Common myeloid progenitor, CD34-positive (primary cell): ENCODE measurements at regions not wholly inside any gene's neighbourhood (a gene's known extent, or its start where the extent isn't known, plus 50 kb on each side); places are given as distances from the start of the nearest gene placed in this dataset.

ENCODE experiments used
- CTCF ChIA-PET: fragments of 350-600 bp; sonication (Branson Sonifier 250); formaldehyde crosslinking; loops from one replicate; lab custom pipeline; 2021; ENCODE audit warnings: antibody characterized with exemption; lab: Charles Lee
- POLR2A ChIA-PET: fragments of 350-600 bp; sonication (Branson Sonifier 250); formaldehyde crosslinking; loops from one replicate; lab custom pipeline; 2021; ENCODE audit warnings: antibody characterized with exemption; lab: Charles Lee
- DNase-seq, 3 donors: peaks; one replicate each; pipeline versions ENCODE4 v3.0.0 to v3.0.0-alpha.2; 2013
- H3K27ac ChIP-seq, 2 experiments: 1 replicate in 1 of 2; 2 replicates in 1 of 2; pipeline ENCODE4 v1.7.0; 2013; ENCODE audit warnings: inconsistent platforms in 2 of 2, low read length in 2 of 2, mild to moderate bottlenecking in 2 of 2, low read depth in 1 of 2, moderate library complexity in 1 of 2; ENCODE audit not compliant: severe bottlenecking in 2 of 2, insufficient read depth in 1 of 2, poor library complexity in 1 of 2
- H3K27me3 ChIP-seq, 5 experiments: replicated peaks in 2 of 5; 1 replicate in 3 of 5; 2 replicates in 2 of 5; pipeline versions ENCODE4 v1.6.1 to v1.7.0; 2013; ENCODE audit warnings: low read length in 4 of 5, mild to moderate bottlenecking in 2 of 5, moderate library complexity in 2 of 5, inconsistent platforms in 1 of 5; ENCODE audit not compliant: insufficient read depth in 5 of 5, control insufficient read depth in 4 of 5
- H3K36me3 ChIP-seq, 4 experiments: 1 replicate in 2 of 4; 2 replicates in 2 of 4; pipeline versions ENCODE4 v1.6.1 to v1.7.0; 2013; ENCODE audit warnings: low read length in 3 of 4, control low read depth in 1 of 4, mild to moderate bottlenecking in 1 of 4; ENCODE audit not compliant: control insufficient read depth in 4 of 4, insufficient read depth in 4 of 4
- H3K4me1 ChIP-seq, 4 experiments: 1 replicate in 3 of 4; 2 replicates in 1 of 4; pipeline versions ENCODE4 v1.6.1 to v1.7.1; 2013; ENCODE audit warnings: low read length in 3 of 4, mild to moderate bottlenecking in 3 of 4, control low read depth in 1 of 4, inconsistent platforms in 1 of 4, moderate library complexity in 1 of 4; ENCODE audit not compliant: control insufficient read depth in 4 of 4, insufficient read depth in 4 of 4; ENCODE audit errors: control extremely low read depth in 1 of 4
- H3K4me3 ChIP-seq, 7 experiments: 1 replicate in 4 of 7; 2 replicates in 3 of 7; pipeline versions ENCODE4 v1.5.1 to v1.7.0; 2013; ENCODE audit warnings: mild to moderate bottlenecking in 7 of 7, low read length in 6 of 7, moderate library complexity in 6 of 7, inconsistent platforms in 2 of 7, low read depth in 2 of 7, control low read depth in 1 of 7; ENCODE audit not compliant: insufficient read depth in 4 of 7, control insufficient read depth in 1 of 7; ENCODE audit errors: extremely low read depth in 1 of 7
- H3K9me3 ChIP-seq, 5 experiments: 1 replicate in 4 of 5; 2 replicates in 1 of 5; pipeline versions ENCODE4 v1.6.1 to v1.7.1; 2013; ENCODE audit warnings: low read length in 4 of 5, mild to moderate bottlenecking in 2 of 5, inconsistent platforms in 1 of 5, low read depth in 1 of 5, moderate library complexity in 1 of 5; ENCODE audit not compliant: control insufficient read depth in 4 of 5, insufficient read depth in 2 of 5; ENCODE audit errors: control extremely low read depth in 1 of 5
- WGBS: methylation state at CpG from one replicate; pipeline ENCODE4 v1.1.5; 2013; ENCODE audit not compliant: insufficient coverage; 5-methylcytosine and 5-hydroxymethylcytosine counted together

- Histone ChIP-seq H3K27ac (no peak overlapping the region), H3K4me1 (peaks cover 11 to 52% (median 41%) of the 10 kb centered on the region in 4 experiments), H3K27me3 (no peaks in the 10 kb centered on the region), H3K9me3 (no peaks in the 10 kb centered on the region), H3K4me3 (no peak overlapping the region), H3K36me3 (no peaks in the 10 kb centered on the region)
- ChIA-PET CTCF (interaction anchor here (1.2 to 1.4 kb wide), 2 partner anchors 47 to 48 kb away, joined by 3 to 4 read pairs; no protein-coding TSS in a partner anchor), POLR2A (interaction anchor here (1.4 kb wide), 1 partner anchor 18 kb away, joined by 3 read pairs; no protein-coding TSS in a partner anchor)
- 94% methylated on average over 11 of the region's 16 CpGs for WGBS
- DNase-seq = no peak
Observed at GRCh38 chr14:50056435-50056834, 59.9 kb downstream of the VCPKMT start.

- Histone ChIP-seq H3K27me3 (no peaks in the 10 kb centered on the region), H3K9me3 (no peaks in the 10 kb centered on the region), H3K36me3 (no peaks in the 10 kb centered on the region), H3K4me1 (peaks cover 15 to 61% (median 50%) of the 10 kb centered on the region in 4 experiments), H3K27ac (no peak overlapping the region), H3K4me3 (no peak overlapping the region)
- ChIA-PET POLR2A (no interaction called here), CTCF (no interaction called here)
- WGBS = 100% methylated on average over 2 of the region's 5 CpGs
- no peak for DNase-seq
Observed at GRCh38 chr14:50057331-50057730, 59.0 kb downstream of the VCPKMT start.

GRCh38 chr14:50058113-50058512 is 58.3 kb downstream of the VCPKMT start:
- ChIA-PET POLR2A (no interaction called here), CTCF (interaction anchor here (1.3 kb wide), 1 partner anchor 57 kb away, joined by 4 read pairs; no protein-coding TSS in a partner anchor)
- Histone ChIP-seq H3K27me3 (no peaks in the 10 kb centered on the region), H3K27ac (no peak overlapping the region), H3K4me3 (no peak overlapping the region), H3K9me3 (no peaks in the 10 kb centered on the region), H3K4me1 (peaks cover 22 to 69% (median 58%) of the 10 kb centered on the region in 4 experiments), H3K36me3 (no peaks in the 10 kb centered on the region)
- no peak for DNase-seq
- 100% methylated on average over 1 of the region's 1 CpG for WGBS
